IMR-90 (cell line): ENCODE measurements at regions not wholly inside any gene's neighbourhood (a gene's known extent, or its start where the extent isn't known, plus 50 kb on each side); places are given as distances from the start of the nearest gene placed in this dataset.

Source experiments
- BHLHE40 ChIP-seq: fragments of 150-350 bp; IDR thresholded peaks from 2 replicates; pipeline ENCODE4 v1.6.1; 2016; ENCODE audit warnings: mild to moderate bottlenecking, low read depth, low read length
- CEBPB ChIP-seq: IDR thresholded peaks from 2 replicates; pipeline ENCODE4 v1.6.1; 2012; ENCODE audit warnings: low read depth, low read length, improper control_type of control experiment
- CHD1 ChIP-seq: IDR thresholded peaks from 2 replicates; pipeline ENCODE4 v1.6.1; 2012; ENCODE audit warnings: low read depth, low read length, improper control_type of control experiment
- CTCF ChIP-seq: conservative IDR thresholded peaks from 2 replicates; pipeline ENCODE4 v1.5.1; 2012; ENCODE audit warnings: mild to moderate bottlenecking, low read depth, low read length, improper control_type of control experiment
- ELK1 ChIP-seq: fragments of 150-350 bp; IDR thresholded peaks from 2 replicates; pipeline ENCODE4 v1.6.1; 2016; ENCODE audit warnings: low read depth, mild to moderate bottlenecking, low read length, moderate library complexity, borderline replicate concordance
- MAZ ChIP-seq: IDR thresholded peaks from 2 replicates; pipeline ENCODE4 v1.6.1; 2012; ENCODE audit warnings: low read depth, mild to moderate bottlenecking, low read length, improper control_type of control experiment, moderate library complexity, borderline replicate concordance
- MXI1 ChIP-seq: IDR thresholded peaks from 2 replicates; pipeline ENCODE4 v1.6.1; 2012; ENCODE audit warnings: low read depth, mild to moderate bottlenecking, low read length, moderate library complexity, borderline replicate concordance
- NFE2L2 ChIP-seq: fragments of 150-350 bp; IDR thresholded peaks from 2 replicates; pipeline ENCODE4 v1.6.1; 2016; ENCODE audit warnings: low read depth, mild to moderate bottlenecking, low read length
- POLR2A ChIP-seq: IDR thresholded peaks from 2 replicates; pipeline ENCODE4 v1.6.1; 2012; ENCODE audit warnings: mild to moderate bottlenecking, low read depth, low read length
- RAD21 ChIP-seq: IDR thresholded peaks from 2 replicates; pipeline ENCODE4 v1.6.1; 2012; ENCODE audit warnings: low read length, improper control_type of control experiment
- RCOR1 ChIP-seq: IDR thresholded peaks from 2 replicates; pipeline ENCODE4 v1.6.1; 2012; ENCODE audit warnings: mild to moderate bottlenecking, low read length, improper control_type of control experiment; ENCODE audit not compliant: insufficient replicate concordance
- RFX5 ChIP-seq: IDR thresholded peaks from 2 replicates; pipeline ENCODE4 v1.8.0; 2012; ENCODE audit warnings: low read depth, mild to moderate bottlenecking, low read length, moderate library complexity
- SMC3 ChIP-seq: fragments of 150-350 bp; IDR thresholded peaks from 2 replicates; pipeline ENCODE4 v1.6.1; 2016; ENCODE audit warnings: low read depth, mild to moderate bottlenecking, antibody characterized with exemption, low read length, moderate library complexity
- TF ChIP-seq, protein P1 (sequence below): fragments of 150-350 bp; IDR thresholded peaks from 2 replicates; pipeline ENCODE4 v1.6.1; 2017; ENCODE audit warnings: mild to moderate bottlenecking, antibody characterized with exemption, low read length, low read depth

DNA sequence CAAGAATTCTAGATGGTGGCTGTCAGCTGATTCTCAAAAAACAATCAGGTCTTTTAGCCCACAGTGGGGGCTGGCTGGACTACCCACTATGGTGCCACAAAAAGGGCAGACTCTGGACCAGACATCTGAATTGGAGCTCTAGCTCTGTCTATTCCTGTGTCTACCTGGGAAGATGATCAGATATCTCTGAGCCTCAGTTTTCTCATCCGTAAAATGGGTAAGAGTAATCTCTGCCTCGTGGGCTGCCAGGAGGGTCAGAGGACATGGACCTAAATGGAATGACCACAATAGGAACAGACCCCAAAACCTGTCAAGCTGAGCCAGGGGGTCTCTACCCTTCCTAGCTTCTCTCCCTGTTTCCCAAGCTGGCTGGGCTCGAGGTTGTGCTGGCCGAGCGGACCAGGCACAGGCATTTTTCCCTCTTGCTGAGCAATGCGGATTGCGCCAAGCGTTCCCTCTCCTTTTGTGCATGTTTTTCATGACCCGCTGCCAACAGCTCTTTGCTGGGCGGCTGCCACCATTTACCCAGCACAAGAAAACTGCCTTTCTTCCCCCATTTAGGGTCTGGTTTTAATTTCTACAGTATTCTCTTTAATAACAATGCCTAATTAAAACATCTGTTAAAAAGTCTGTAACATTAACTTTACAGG is 74.7 kb upstream of the MAFB start:
- TF ChIP-seq ELK1, result no peak
- no peak for TF ChIP-seq CTCF
- no peak for TF ChIP-seq SMC3
- no peak for TF ChIP-seq RAD21
- no peak for TF ChIP-seq POLR2A
- TF ChIP-seq RFX5, result no peak
- no peak for TF ChIP-seq MXI1
- TF ChIP-seq MAZ, result no peak
- TF ChIP-seq CEBPB, result no peak
- no peak for TF ChIP-seq NFE2L2
- no peak for TF ChIP-seq BHLHE40
- TF ChIP-seq, protein P1, sequence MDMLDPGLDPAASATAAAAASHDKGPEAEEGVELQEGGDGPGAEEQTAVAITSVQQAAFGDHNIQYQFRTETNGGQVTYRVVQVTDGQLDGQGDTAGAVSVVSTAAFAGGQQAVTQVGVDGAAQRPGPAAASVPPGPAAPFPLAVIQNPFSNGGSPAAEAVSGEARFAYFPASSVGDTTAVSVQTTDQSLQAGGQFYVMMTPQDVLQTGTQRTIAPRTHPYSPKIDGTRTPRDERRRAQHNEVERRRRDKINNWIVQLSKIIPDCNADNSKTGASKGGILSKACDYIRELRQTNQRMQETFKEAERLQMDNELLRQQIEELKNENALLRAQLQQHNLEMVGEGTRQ, result no peak
- TF ChIP-seq CHD1, result no peak
- TF ChIP-seq RCOR1, result no peak
